H1 (cell line): ENCODE measurements at regions not wholly inside any gene's neighbourhood (a gene's known extent, or its start where the extent isn't known, plus 50 kb on each side); places are given as distances from the start of the nearest gene placed in this dataset.

ENCODE experiments used
- CTCF ChIA-PET: fragments of 300-600 bp; sonication (Branson Sonifier 250); formaldehyde crosslinking; loops from one replicate; lab custom pipeline; 2021; ENCODE audit not compliant: partially characterized antibody; lab: Charles Lee
- POLR2A ChIA-PET: fragments of 300-600 bp; sonication (Branson Sonifier 250); formaldehyde crosslinking; loops from one replicate; lab custom pipeline; 2021; ENCODE audit warnings: inconsistent platforms; ENCODE audit not compliant: partially characterized antibody; lab: Charles Lee
- DNase-seq, 2 experiments: peaks; one replicate each; pipeline versions ENCODE4 v3.0.0 to v3.0.0-alpha.2; 2010 to 2022; ENCODE audit warnings: low spot score in 2 of 2, low read depth in 1 of 2, mixed read lengths in 1 of 2
- FAIRE-seq: peaks from 2 replicates; lab custom pipeline; 2011; peaks lifted over from hg19 to GRCh38; lab: Jason Lieb, UNC
- H2AFZ ChIP-seq: 2 replicates; pipeline ENCODE4 v1.8.1; 2012; ENCODE audit warnings: low read length, inconsistent platforms
- H2AK5ac ChIP-seq: 2 replicates; pipeline ENCODE4 v1.6.1; 2013; ENCODE audit warnings: low read depth, low read length
- H2BK120ac ChIP-seq: replicated peaks from 2 replicates; pipeline ENCODE3; 2013; ENCODE audit warnings: low read depth, low read length, inconsistent platforms
- H2BK12ac ChIP-seq: 2 replicates; pipeline ENCODE4 v1.6.1; 2013; ENCODE audit warnings: low read depth, low read length
- H2BK15ac ChIP-seq: 2 replicates; pipeline ENCODE4 v1.6.1; 2013; ENCODE audit warnings: low read length
- H2BK20ac ChIP-seq: 2 replicates; pipeline ENCODE4 v1.6.1; 2013; ENCODE audit warnings: low read length
- H2BK5ac ChIP-seq: 2 replicates; pipeline ENCODE4 v1.6.1; 2013; ENCODE audit warnings: low read depth, low read length
- H3K14ac ChIP-seq: 2 replicates; pipeline ENCODE4 v1.6.1; 2013; ENCODE audit warnings: inconsistent platforms; ENCODE audit not compliant: insufficient read length
- H3K18ac ChIP-seq: 2 replicates; pipeline ENCODE4 v1.6.1; 2013; ENCODE audit warnings: low read length; ENCODE audit errors: extremely low read depth
- H3K23ac ChIP-seq: 2 replicates; pipeline ENCODE4 v1.6.1; 2013; ENCODE audit warnings: inconsistent platforms; ENCODE audit not compliant: insufficient read length
- H3K23me2 ChIP-seq: 2 replicates; pipeline ENCODE4 v1.6.1; 2013; ENCODE audit warnings: low read depth, low read length
- H3K27ac ChIP-seq: 2 replicates; pipeline ENCODE4 v1.6.1; 2011; ENCODE audit warnings: low read depth, low read length, inconsistent platforms
- H3K27me3 ChIP-seq, 4 experiments: replicated peaks in 1 of 4; 1 replicate in 1 of 4; 2 replicates in 3 of 4; pipeline versions ENCODE4 v1.6.1 to v1.8.1; 2011 to 2013; ENCODE audit warnings: low read length in 3 of 4, mild to moderate bottlenecking in 3 of 4, inconsistent platforms in 2 of 4, mixed read lengths in 2 of 4, moderate library complexity in 1 of 4; ENCODE audit not compliant: control insufficient read depth in 3 of 4, insufficient read depth in 3 of 4; ENCODE audit errors: extremely low read depth in 1 of 4
- H3K36me3 ChIP-seq, 4 experiments: 2 replicates each; pipeline versions ENCODE4 v1.6.1 to v1.8.1; 2011 to 2013; ENCODE audit warnings: mild to moderate bottlenecking in 4 of 4, low read length in 3 of 4, moderate library complexity in 2 of 4, control low read depth in 1 of 4, inconsistent platforms in 1 of 4; ENCODE audit not compliant: insufficient read depth in 4 of 4, control insufficient read depth in 2 of 4
- H3K4ac ChIP-seq: replicated peaks from 2 replicates; pipeline ENCODE3; 2013; ENCODE audit warnings: low read length, low read depth, mixed read lengths, inconsistent platforms; ENCODE audit not compliant: insufficient read length
- H3K4me1 ChIP-seq, 4 experiments: replicated peaks in 1 of 4; 1 replicate in 1 of 4; 2 replicates in 3 of 4; pipeline versions ENCODE4 v1.6.1 to v1.8.1; 2011 to 2013; ENCODE audit warnings: low read length in 3 of 4, inconsistent platforms in 2 of 4, mixed read lengths in 1 of 4; ENCODE audit not compliant: insufficient read depth in 4 of 4, control insufficient read depth in 3 of 4
- H3K4me2 ChIP-seq, 2 experiments: 2 replicates each; pipeline versions ENCODE4 v1.6.1 to v1.8.1; 2011 to 2013; ENCODE audit warnings: low read depth in 2 of 2, low read length in 2 of 2, control low read depth in 1 of 2, inconsistent platforms in 1 of 2, mild to moderate bottlenecking in 1 of 2; ENCODE audit not compliant: insufficient read depth in 1 of 2
- H3K4me3 ChIP-seq, 4 experiments: fragments of 200-600, 300-600 bp in 1 of 4; sonication (generic), shearing (Covaris generic), sonication (Bioruptor Twin) in 1 of 4; 2 replicates each; pipeline versions ENCODE4 v1.5.1 to v1.8.1; 2011 to 2016; ENCODE audit warnings: low read length in 4 of 4, low read depth in 3 of 4, control low read depth in 2 of 4, inconsistent platforms in 2 of 4, mild to moderate bottlenecking in 2 of 4, mixed read lengths in 1 of 4, moderate library complexity in 1 of 4; ENCODE audit not compliant: insufficient read depth in 2 of 4; ENCODE audit errors: extremely low read depth in 1 of 4
- H3K56ac ChIP-seq: replicated peaks from 2 replicates; pipeline ENCODE3; 2013; ENCODE audit warnings: low read depth, mild to moderate bottlenecking, mixed read lengths, low read length, inconsistent platforms; ENCODE audit not compliant: insufficient read length
- H3K79me1 ChIP-seq: 2 replicates; pipeline ENCODE4 v1.6.1; 2013; ENCODE audit warnings: low read depth, low read length, control low read depth
- H3K79me2 ChIP-seq, 2 experiments: 2 replicates each; pipeline versions ENCODE4 v1.6.1 to v1.8.1; 2012 to 2013; ENCODE audit warnings: low read length in 2 of 2, mild to moderate bottlenecking in 2 of 2, inconsistent platforms in 1 of 2; ENCODE audit not compliant: insufficient read depth in 2 of 2, control insufficient read depth in 1 of 2
- H3K9ac ChIP-seq, 4 experiments: replicated peaks in 1 of 4; 1 replicate in 1 of 4; 2 replicates in 3 of 4; pipeline versions ENCODE4 v1.6.1 to v1.8.1; 2011 to 2013; ENCODE audit warnings: low read depth in 3 of 4, low read length in 3 of 4, control low read depth in 2 of 4, mild to moderate bottlenecking in 2 of 4, moderate library complexity in 2 of 4, inconsistent platforms in 1 of 4; ENCODE audit errors: extremely low read depth in 1 of 4
- H3K9me3 ChIP-seq, 2 experiments: 2 replicates each; pipeline versions ENCODE4 v1.6.1 to v1.8.1; 2012 to 2013; ENCODE audit warnings: mild to moderate bottlenecking in 2 of 2, moderate library complexity in 2 of 2, control low read depth in 1 of 2, inconsistent platforms in 1 of 2, low read depth in 1 of 2, low read length in 1 of 2, mixed read lengths in 1 of 2; ENCODE audit not compliant: insufficient read depth in 2 of 2
- H4K20me1 ChIP-seq, 2 experiments: replicated peaks in 1 of 2; 2 replicates each; pipeline versions ENCODE3 to v1.8.1; 2011 to 2013; ENCODE audit warnings: inconsistent platforms in 2 of 2, low read length in 2 of 2, mild to moderate bottlenecking in 1 of 2; ENCODE audit not compliant: insufficient read depth in 2 of 2, control insufficient read depth in 1 of 2
- H4K5ac ChIP-seq: 2 replicates; pipeline ENCODE4 v1.6.1; 2013; ENCODE audit warnings: low read length, low read depth, mixed read lengths, inconsistent platforms; ENCODE audit not compliant: insufficient read length
- H4K8ac ChIP-seq: 2 replicates; pipeline ENCODE4 v1.8.0; 2013; ENCODE audit warnings: mild to moderate bottlenecking, moderate library complexity, low read length, inconsistent platforms; ENCODE audit not compliant: insufficient read depth; ENCODE audit errors: extremely low read depth
- H4K91ac ChIP-seq: replicated peaks from 2 replicates; pipeline ENCODE3; 2013; ENCODE audit warnings: low read length, mixed read lengths, inconsistent platforms; ENCODE audit not compliant: insufficient read length
- CEBPB ChIP-seq: IDR thresholded peaks from 2 replicates; pipeline ENCODE4 v1.6.1; 2012; ENCODE audit warnings: low read depth, low read length
- CHD2 ChIP-seq: IDR thresholded peaks from 2 replicates; pipeline ENCODE4 v1.6.1; 2012; ENCODE audit warnings: low read length, improper control_type of control experiment
- CTBP2 ChIP-seq: IDR thresholded peaks from 2 replicates; pipeline ENCODE4 v1.7.0; 2011; ENCODE audit warnings: borderline replicate concordance, mild to moderate bottlenecking, moderate library complexity, mixed read lengths, low read length; ENCODE audit not compliant: insufficient read depth, insufficient read length
- EP300 ChIP-seq, 2 experiments: IDR thresholded peaks; 1 replicate in 1 of 2; 2 replicates in 1 of 2; pipeline ENCODE4 v1.6.1; 2011 to 2012; ENCODE audit warnings: low read depth in 2 of 2, low read length in 2 of 2, mild to moderate bottlenecking in 2 of 2, borderline replicate concordance in 1 of 2, inconsistent platforms in 1 of 2, moderate library complexity in 1 of 2
- GTF2F1 ChIP-seq: IDR thresholded peaks from 2 replicates; pipeline ENCODE4 v1.6.1; 2012; ENCODE audit warnings: low read depth, low read length, improper control_type of control experiment, borderline replicate concordance
- HDAC6 ChIP-seq: IDR thresholded peaks from one replicate; pipeline ENCODE4 v1.7.1; 2012; ENCODE audit warnings: low read depth, mild to moderate bottlenecking, inconsistent platforms, low read length, moderate library complexity
- KDM4A ChIP-seq: IDR thresholded peaks from one replicate; pipeline ENCODE4 v1.7.1; 2012; ENCODE audit warnings: low read depth, mild to moderate bottlenecking, moderate library complexity, low read length, inconsistent platforms; ENCODE audit not compliant: severe bottlenecking
- POLR2A ChIP-seq, 2 experiments: IDR thresholded peaks; 1 replicate in 1 of 2; 2 replicates in 1 of 2; pipeline ENCODE4 v1.6.1; 2011; ENCODE audit warnings: low read depth in 2 of 2, low read length in 2 of 2, mild to moderate bottlenecking in 2 of 2; ENCODE audit errors: control extremely low read depth in 1 of 2
- RFX5 ChIP-seq: IDR thresholded peaks from 2 replicates; pipeline ENCODE4 v1.6.1; 2011; ENCODE audit warnings: low read depth, low read length, improper control_type of control experiment, borderline replicate concordance
- SIN3A ChIP-seq, 2 experiments: IDR thresholded peaks in 1 of 2; conservative IDR thresholded peaks in 1 of 2; 2 replicates each; pipeline ENCODE4 v1.6.1; 2011 to 2012; ENCODE audit warnings: low read length in 2 of 2, improper control_type of control experiment in 1 of 2, low read depth in 1 of 2, mild to moderate bottlenecking in 1 of 2
- SP2 ChIP-seq: IDR thresholded peaks from 2 replicates; pipeline ENCODE4 v1.6.1; 2012; ENCODE audit warnings: mild to moderate bottlenecking, low read length, inconsistent platforms
- SRF ChIP-seq: IDR thresholded peaks from 2 replicates; pipeline ENCODE4 v1.6.1; 2011; ENCODE audit warnings: mild to moderate bottlenecking, low read depth, low read length, moderate library complexity
- whole genome bisulfite sequencing, 2 experiments: shearing (Covaris generic) in 1 of 2; methylation state at CpG; one replicate each; pipeline versions ENCODE4 v1.1.6 to v1.1.7; 2013 to 2015; ENCODE audit warnings: low lambda C conversion rate in 2 of 2, mixed read lengths in 2 of 2, inconsistent platforms in 1 of 2, low coverage in 1 of 2, missing lambda C conversion rate in 1 of 2; ENCODE audit not compliant: insufficient replicate concordance in 2 of 2, insufficient coverage in 1 of 2, insufficient read length in 1 of 2; ENCODE audit errors: extremely low coverage in 1 of 2, missing lambda C conversion rate in 1 of 2; 5-methylcytosine and 5-hydroxymethylcytosine counted together
- TF ChIP-seq, protein P1 (sequence below): IDR thresholded peaks from 2 replicates; pipeline ENCODE4 v1.6.1; 2012; ENCODE audit warnings: low read length, inconsistent platforms

DNA sequence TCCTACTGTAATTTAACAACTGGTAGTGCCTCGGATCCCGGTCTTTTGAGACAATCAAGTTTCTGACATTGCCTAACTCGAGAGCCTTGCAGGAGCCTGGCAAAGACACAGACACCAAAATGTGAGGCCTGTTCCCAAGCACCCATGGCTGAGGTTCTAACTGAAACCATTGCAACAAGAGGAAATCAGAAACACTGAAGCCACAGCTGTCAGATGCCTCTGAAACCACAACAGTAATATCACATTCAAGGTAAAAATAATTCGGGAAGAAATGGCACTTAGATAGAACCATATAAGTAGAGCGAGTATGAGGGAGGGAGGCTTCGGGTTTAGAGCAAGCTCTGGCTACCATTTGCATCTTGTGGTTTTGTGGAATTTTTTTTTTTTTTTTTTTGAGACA, 285.9 kb downstream of the FBXO15 start:
- H3K4me2 ChIP-seq = no peak overlapping the region
- no peak overlapping the region for H3K14ac ChIP-seq
- no peaks in the 10 kb centered on the region for H3K4me1 ChIP-seq
- H2BK15ac ChIP-seq = no peak overlapping the region
- DNase-seq (no peak), FAIRE-seq (no peak)
- no peak overlapping the region for H2BK120ac ChIP-seq
- no peaks in the 10 kb centered on the region for H3K36me3 ChIP-seq
- H2BK5ac ChIP-seq = no peak overlapping the region
- H3K18ac ChIP-seq = no peak overlapping the region
- no peak overlapping the region for H2AK5ac ChIP-seq
- H3K4ac ChIP-seq = no peak overlapping the region
- H3K56ac ChIP-seq = no peak overlapping the region
- no peak overlapping the region for H4K5ac ChIP-seq
- no peak overlapping the region for H3K27ac ChIP-seq
- no peak overlapping the region for H3K4me3 ChIP-seq
- H2AFZ ChIP-seq = no peak overlapping the region
- ChIA-PET CTCF (interaction anchor here (1.0 to 1.2 kb wide), 2 partner anchors 29 to 570 kb away, joined by 3 read pairs; no protein-coding TSS in a partner anchor), POLR2A (no interaction called here)
- H3K23me2 ChIP-seq = no peaks in the 10 kb centered on the region; the same call in 1 of the 2 replicates
- H3K79me1 ChIP-seq = no peaks in the 10 kb centered on the region
- no peak overlapping the region for H4K8ac ChIP-seq
- H2BK20ac ChIP-seq = no peak overlapping the region
- 0 out of 4 replicates have a peak, but pooled peaks cover 0 to 2% of the 10 kb centered on the region in 2 experiments for H3K9me3 ChIP-seq
- H2BK12ac ChIP-seq = no peak overlapping the region
- H3K23ac ChIP-seq = no peak overlapping the region
- TF ChIP-seq POLR2A (IDR thresholded peaks at IDR 0.05; ENCODE audit: control extremely low read depth in 1 of 2, low read depth in 2 of 2, low read length in 2 of 2) (no peak), RFX5 (no peak), HDAC6 (no peak), SIN3A (conservative IDR thresholded peaks at IDR 0.05 in 1 of 2, IDR thresholded peaks at IDR 0.05 in 1 of 2; ENCODE audit: low read depth in 1 of 2, low read length in 2 of 2) (no peak), SP2 (no peak), CTBP2 (no peak), CHD2 (no peak), CEBPB (no peak), SRF (no peak), KDM4A (no peak), GTF2F1 (no peak), EP300 (IDR thresholded peaks at IDR 0.05; ENCODE audit: borderline replicate concordance in 1 of 2, low read depth in 2 of 2, low read length in 2 of 2) (no peak)
- TF ChIP-seq, protein P1, sequence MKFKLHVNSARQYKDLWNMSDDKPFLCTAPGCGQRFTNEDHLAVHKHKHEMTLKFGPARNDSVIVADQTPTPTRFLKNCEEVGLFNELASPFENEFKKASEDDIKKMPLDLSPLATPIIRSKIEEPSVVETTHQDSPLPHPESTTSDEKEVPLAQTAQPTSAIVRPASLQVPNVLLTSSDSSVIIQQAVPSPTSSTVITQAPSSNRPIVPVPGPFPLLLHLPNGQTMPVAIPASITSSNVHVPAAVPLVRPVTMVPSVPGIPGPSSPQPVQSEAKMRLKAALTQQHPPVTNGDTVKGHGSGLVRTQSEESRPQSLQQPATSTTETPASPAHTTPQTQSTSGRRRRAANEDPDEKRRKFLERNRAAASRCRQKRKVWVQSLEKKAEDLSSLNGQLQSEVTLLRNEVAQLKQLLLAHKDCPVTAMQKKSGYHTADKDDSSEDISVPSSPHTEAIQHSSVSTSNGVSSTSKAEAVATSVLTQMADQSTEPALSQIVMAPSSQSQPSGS = no peak
- H3K79me2 ChIP-seq = no peaks in the 10 kb centered on the region
- WGBS, 2 experiments = 93% methylated on average over 6 of the region's 6 CpGs; no CpG with 5 or more reads in 1 of the 2 experiments
- H3K27me3 ChIP-seq = no peaks in the 10 kb centered on the region
- no peaks in the 10 kb centered on the region for H4K20me1 ChIP-seq
- H3K9ac ChIP-seq = no peak overlapping the region
- no peak overlapping the region for H4K91ac ChIP-seq
